ENCODE measurements at regions not wholly inside any gene's neighbourhood (a gene's known extent, or its start where the extent isn't known, plus 50 kb on each side); places are given as distances from the start of the nearest gene placed in this dataset.

DNA sequence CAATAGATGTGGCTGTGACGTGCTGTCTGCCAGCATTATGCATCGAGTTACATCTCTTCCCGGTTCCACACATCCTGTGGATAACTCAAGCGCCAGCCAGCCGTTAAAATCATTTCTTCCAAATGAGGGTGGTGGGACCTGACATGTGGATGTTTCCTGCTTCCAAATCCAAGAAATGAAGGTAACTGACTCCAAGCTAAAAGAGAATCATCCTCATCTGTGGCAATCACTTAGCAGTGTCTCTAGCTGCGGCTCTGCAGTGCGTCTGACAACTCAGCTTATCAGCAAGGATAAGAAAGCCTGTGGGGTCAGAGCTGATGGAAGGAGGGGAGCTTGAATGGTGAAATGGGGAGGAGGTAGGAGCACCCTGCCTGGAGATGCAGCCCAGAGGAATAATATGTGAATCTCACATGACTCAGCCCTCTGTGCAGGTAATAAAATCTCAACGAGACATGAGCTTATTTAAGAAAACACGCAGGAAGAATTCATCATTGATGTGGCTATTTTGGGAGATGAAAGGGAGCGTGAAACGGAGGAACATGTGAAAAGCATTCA lies 382.2 kb upstream of the TRIB2 start:
- no peaks in the 10 kb centered on the region for H3K9me3 ChIP-seq
- H3K36me3 ChIP-seq: no peaks in the 10 kb centered on the region
- H3K27ac ChIP-seq: no peak overlapping the region
- DNase-seq (no peak), ATAC-seq (no peak)
- 56% methylated on average over 8 of the region's 11 CpGs for WGBS (ENCODE audit: insufficient coverage, low coverage, low lambda C conversion rate, missing lambda C conversion rate)
- TF ChIP-seq, protein P1, sequence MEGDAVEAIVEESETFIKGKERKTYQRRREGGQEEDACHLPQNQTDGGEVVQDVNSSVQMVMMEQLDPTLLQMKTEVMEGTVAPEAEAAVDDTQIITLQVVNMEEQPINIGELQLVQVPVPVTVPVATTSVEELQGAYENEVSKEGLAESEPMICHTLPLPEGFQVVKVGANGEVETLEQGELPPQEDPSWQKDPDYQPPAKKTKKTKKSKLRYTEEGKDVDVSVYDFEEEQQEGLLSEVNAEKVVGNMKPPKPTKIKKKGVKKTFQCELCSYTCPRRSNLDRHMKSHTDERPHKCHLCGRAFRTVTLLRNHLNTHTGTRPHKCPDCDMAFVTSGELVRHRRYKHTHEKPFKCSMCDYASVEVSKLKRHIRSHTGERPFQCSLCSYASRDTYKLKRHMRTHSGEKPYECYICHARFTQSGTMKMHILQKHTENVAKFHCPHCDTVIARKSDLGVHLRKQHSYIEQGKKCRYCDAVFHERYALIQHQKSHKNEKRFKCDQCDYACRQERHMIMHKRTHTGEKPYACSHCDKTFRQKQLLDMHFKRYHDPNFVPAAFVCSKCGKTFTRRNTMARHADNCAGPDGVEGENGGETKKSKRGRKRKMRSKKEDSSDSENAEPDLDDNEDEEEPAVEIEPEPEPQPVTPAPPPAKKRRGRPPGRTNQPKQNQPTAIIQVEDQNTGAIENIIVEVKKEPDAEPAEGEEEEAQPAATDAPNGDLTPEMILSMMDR (IDR thresholded peaks at IDR 0.05): no peak
- TF ChIP-seq POLR2A (IDR thresholded peaks at IDR 0.05): no peak
- H3K4me3 ChIP-seq: no peak overlapping the region
- no peaks in the 10 kb centered on the region for H3K4me1 ChIP-seq
- no peaks in the 10 kb centered on the region for H3K27me3 ChIP-seq
- intact Hi-C loops (cut with DNase I): no loop called here

DNA sequence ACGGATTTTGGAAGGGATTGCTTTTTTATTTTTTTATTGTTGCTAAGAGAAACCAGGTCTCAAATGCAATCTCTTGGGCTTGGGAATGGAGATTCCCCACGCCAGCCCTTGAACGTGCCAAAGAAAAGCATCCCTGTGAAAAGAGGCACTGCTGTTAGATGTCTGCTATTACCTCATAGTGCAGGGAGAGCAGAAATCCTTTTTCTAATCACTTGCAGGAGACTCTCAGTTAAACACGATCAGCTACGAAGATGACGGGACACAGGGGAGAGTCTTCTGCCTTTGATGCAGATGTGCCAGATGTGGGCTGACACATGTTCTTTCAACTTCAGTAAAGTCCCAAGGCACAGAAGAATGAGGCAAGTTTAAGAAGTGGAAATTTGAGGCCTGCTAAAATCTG lies 381.6 kb upstream of the TRIB2 start:
- no peak for DNase-seq
- WGBS (ENCODE audit: insufficient coverage, low coverage, low lambda C conversion rate, missing lambda C conversion rate): 46% methylated on average over 5 of the region's 6 CpGs
- TF ChIP-seq, protein P1 (IDR thresholded peaks at IDR 0.05): no peak
- TF ChIP-seq POLR2A (IDR thresholded peaks at IDR 0.05): no peak
- intact Hi-C loops (cut with DNase I): no loop called here
- H3K27ac ChIP-seq: no peak overlapping the region
- no peaks in the 10 kb centered on the region for H3K9me3 ChIP-seq
- no peaks in the 10 kb centered on the region for H3K36me3 ChIP-seq
- H3K4me3 ChIP-seq: no peak overlapping the region
- no peak for ATAC-seq
- no peaks in the 10 kb centered on the region for H3K27me3 ChIP-seq
- no peaks in the 10 kb centered on the region for H3K4me1 ChIP-seq

DNA sequence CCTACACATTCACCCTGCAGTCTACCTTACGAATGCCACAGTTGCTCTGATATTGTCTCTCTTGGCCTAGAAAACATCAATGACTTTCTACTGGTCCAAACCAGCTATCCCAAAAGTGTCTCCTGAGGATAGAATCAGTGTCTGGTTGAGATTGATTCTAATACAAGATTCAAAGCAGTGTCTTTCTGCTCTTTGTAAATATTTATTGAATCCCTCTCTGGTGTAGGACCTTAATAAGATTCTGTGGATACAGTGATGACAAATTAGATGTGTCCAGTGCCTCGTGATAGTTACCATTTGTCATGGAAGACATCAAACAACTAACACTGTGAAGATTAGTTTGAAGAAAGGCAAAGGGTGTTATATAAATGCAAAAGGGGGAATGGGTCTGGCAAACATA lies 380.7 kb upstream of the TRIB2 start:
- Histone ChIP-seq H3K36me3 (no peaks in the 10 kb centered on the region), H3K27me3 (no peaks in the 10 kb centered on the region), H3K27ac (no peak overlapping the region), H3K9me3 (no peaks in the 10 kb centered on the region), H3K4me1 (no peaks in the 10 kb centered on the region), H3K4me3 (no peak overlapping the region)
- no peak for ATAC-seq
- intact Hi-C loops (cut with DNase I): no loop called here
- DNase-seq: no peak
- TF ChIP-seq, protein P1 (IDR thresholded peaks at IDR 0.05): no peak
- no peak for TF ChIP-seq POLR2A (IDR thresholded peaks at IDR 0.05)
- WGBS (ENCODE audit: insufficient coverage, low coverage, low lambda C conversion rate, missing lambda C conversion rate): 65% methylated on average over 2 of the region's 2 CpGs

DNA sequence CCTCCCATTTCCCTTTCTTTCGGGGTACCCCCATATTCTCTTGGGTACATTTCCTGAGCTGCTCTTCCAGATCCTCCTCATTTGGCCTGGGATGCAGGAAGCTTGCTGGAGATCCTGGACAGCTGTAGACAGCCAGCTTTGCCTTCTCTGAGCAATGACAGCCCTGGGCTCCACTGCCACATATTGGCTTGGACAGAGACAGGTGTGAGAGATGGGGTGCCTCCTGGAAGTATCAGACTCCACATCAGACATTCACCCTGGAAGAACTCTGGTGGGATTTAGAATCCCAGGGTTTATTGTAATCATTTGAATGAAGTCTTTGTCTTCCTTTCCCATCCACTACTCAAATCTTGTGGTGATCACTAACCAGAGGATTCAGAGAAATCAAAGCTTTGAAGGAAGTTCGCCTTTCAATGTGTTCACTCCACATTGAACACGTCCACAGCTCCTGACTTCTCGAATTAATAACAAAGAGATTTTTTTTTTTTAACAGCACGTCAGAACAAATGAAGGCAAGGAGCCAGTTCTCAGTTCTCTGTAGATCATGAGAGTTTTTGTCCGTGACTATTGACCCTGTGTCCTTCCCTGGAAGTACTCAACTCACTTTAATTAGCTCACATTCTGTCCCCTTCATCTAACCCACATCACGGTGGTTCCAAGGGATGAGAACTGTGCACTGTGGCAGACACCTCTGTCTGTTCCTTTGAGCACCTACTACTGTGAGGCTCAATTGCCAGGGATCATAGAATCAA lies 377.6 kb upstream of the TRIB2 start:
- Histone ChIP-seq H3K36me3 (no peaks in the 10 kb centered on the region), H3K4me1 (no peaks in the 10 kb centered on the region), H3K9me3 (no peaks in the 10 kb centered on the region), H3K4me3 (no peak overlapping the region), H3K27ac (no peak overlapping the region), H3K27me3 (no peaks in the 10 kb centered on the region)
- ATAC-seq: no peak
- WGBS (ENCODE audit: insufficient coverage, low coverage, low lambda C conversion rate, missing lambda C conversion rate): 52% methylated on average over 7 of the region's 7 CpGs
- DNase-seq: no peak
- TF ChIP-seq POLR2A (IDR thresholded peaks at IDR 0.05): no peak
- TF ChIP-seq, protein P1 (IDR thresholded peaks at IDR 0.05): no peak
- intact Hi-C loops (cut with DNase I): no loop called here

Data from right lobe of liver (tissue), 6 donors.